HEK293T (cell line): ENCODE measurements at regions not wholly inside any gene's neighbourhood (a gene's known extent, or its start where the extent isn't known, plus 50 kb on each side); places are given as distances from the start of the nearest gene placed in this dataset.

ENCODE experiments used
- CTCF ChIA-PET: fragments of 350-600 bp; formaldehyde crosslinking; extraction: SDS; loops from one replicate; lab custom pipeline; 2021; ENCODE audit warnings: antibody characterized with exemption, inconsistent platforms; lab: Yijun Ruan, JAX
- POLR2A ChIA-PET: fragments of 350-600 bp; formaldehyde crosslinking; extraction: SDS; loops from one replicate; lab custom pipeline; 2020; ENCODE audit warnings: antibody characterized with exemption, inconsistent platforms; lab: Yijun Ruan, JAX
- DNase-seq: peaks from one replicate; pipeline ENCODE4 v3.0.0; 2012; ENCODE audit warnings: mixed read lengths; ENCODE audit errors: extremely low spot score
- ARNT ChIP-seq: fragments of 450-650 bp; IDR thresholded peaks from 2 replicates; pipeline ENCODE4 v1.6.1; 2017; ENCODE audit warnings: mild to moderate bottlenecking
- BHLHE40 ChIP-seq: fragments of 450-650 bp; IDR thresholded peaks from 2 replicates; pipeline ENCODE4 v1.6.1; 2016; ENCODE audit warnings: mild to moderate bottlenecking, moderate library complexity, borderline replicate concordance
- CTBP1 ChIP-seq: fragments of 450-650 bp; IDR thresholded peaks from 2 replicates; pipeline ENCODE4 v1.6.1; 2016; ENCODE audit warnings: borderline replicate concordance
- ELF4 ChIP-seq: fragments of 450-650 bp; IDR thresholded peaks from 2 replicates; pipeline ENCODE4 v1.6.1; 2017; ENCODE audit warnings: antibody characterized with exemption
- FOXA1 ChIP-seq: fragments of 450-650 bp; IDR thresholded peaks from 2 replicates; pipeline ENCODE4 v1.6.1; 2016; ENCODE audit warnings: mild to moderate bottlenecking
- FOXK2 ChIP-seq: fragments of 450-650 bp; IDR thresholded peaks from 2 replicates; pipeline ENCODE4 v1.6.1; 2016; ENCODE audit warnings: mild to moderate bottlenecking
- FOXM1 ChIP-seq: fragments of 450-650 bp; IDR thresholded peaks from 2 replicates; pipeline ENCODE4 v1.6.1; 2017; ENCODE audit warnings: mild to moderate bottlenecking, borderline replicate concordance
- HDGF ChIP-seq: fragments of 450-650 bp; IDR thresholded peaks from 2 replicates; pipeline ENCODE4 v1.6.1; 2017; ENCODE audit warnings: antibody characterized with exemption, borderline replicate concordance
- L3MBTL2 ChIP-seq: fragments of 450-650 bp; conservative IDR thresholded peaks from 2 replicates; pipeline ENCODE4 v1.6.1; 2016; ENCODE audit warnings: mild to moderate bottlenecking
- LEF1 ChIP-seq: fragments of 450-650 bp; IDR thresholded peaks from 2 replicates; pipeline ENCODE4 v1.6.1; 2017; ENCODE audit warnings: mild to moderate bottlenecking, borderline replicate concordance
- NFRKB ChIP-seq: fragments of 450-650 bp; IDR thresholded peaks from 2 replicates; pipeline ENCODE4 v1.6.1; 2016; ENCODE audit warnings: mild to moderate bottlenecking, moderate library complexity
- SP1 ChIP-seq: fragments of 450-650 bp; IDR thresholded peaks from 2 replicates; pipeline ENCODE4 v1.6.1; 2017
- SUZ12 ChIP-seq: fragments of 450-650 bp; IDR thresholded peaks from 2 replicates; pipeline ENCODE4 v1.6.1; 2016; ENCODE audit warnings: mild to moderate bottlenecking
- TARDBP ChIP-seq: fragments of 450-650 bp; IDR thresholded peaks from 2 replicates; pipeline ENCODE4 v1.6.1; 2016
- ZNF384 ChIP-seq: fragments of 450-650 bp; IDR thresholded peaks from 2 replicates; pipeline ENCODE4 v1.6.1; 2016
- TF ChIP-seq, protein P1 (sequence below): fragments of 450-650 bp; IDR thresholded peaks from 2 replicates; pipeline ENCODE4 v1.6.1; 2016

DNA sequence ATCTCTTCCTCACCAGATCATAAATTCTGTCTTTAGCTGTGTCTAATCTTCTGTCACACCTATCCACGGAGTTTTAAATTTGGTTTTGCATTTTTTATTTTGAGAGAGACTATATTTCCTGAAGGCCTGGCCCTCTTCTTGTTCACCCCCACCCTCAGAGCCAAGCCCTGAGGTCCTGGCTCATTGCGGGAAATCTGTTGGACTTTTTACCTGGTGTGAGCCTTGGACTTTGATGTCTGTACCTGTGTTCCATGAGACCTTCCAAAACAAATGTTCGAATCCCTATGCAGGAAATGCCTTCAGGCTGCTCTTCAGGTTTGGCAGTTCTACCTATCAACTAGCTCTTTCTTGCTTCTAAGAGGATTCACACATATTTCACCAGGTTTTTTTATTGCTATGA is 175.2 kb upstream of the GRB10 start:
- POLR2A ChIA-PET, result interaction anchor here (1.3 kb wide), 1 partner anchor 136 kb away, joined by 5 read pairs; no protein-coding TSS in a partner anchor
- CTCF ChIA-PET, result no interaction called here

DNA sequence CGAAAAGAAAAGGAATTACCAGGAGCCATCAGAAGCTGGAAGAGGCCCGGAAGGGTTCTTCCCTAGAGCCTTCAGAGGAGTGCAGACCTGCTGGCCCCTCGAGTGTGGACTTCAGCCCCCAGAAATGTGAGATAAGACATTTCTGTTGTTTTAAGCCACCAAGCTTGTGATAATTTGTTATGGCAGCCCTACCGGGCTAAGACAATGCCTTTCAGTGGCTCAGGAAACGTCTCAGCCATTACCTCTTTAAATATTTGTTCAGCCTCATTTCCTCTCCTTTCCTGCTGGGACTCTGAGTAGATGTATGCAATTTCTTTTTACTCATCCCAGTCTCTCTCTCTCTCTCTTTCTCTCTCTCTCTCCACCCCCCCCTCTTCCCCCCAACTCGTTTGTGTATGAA is 174.7 kb upstream of the GRB10 start:
- TF ChIP-seq LEF1 (no peak), FOXK2 (no peak), TARDBP (no peak), L3MBTL2 (no peak), NFRKB (no peak), CTBP1 (no peak), SP1 (no peak), ELF4 (no peak)
- ChIA-PET POLR2A (interaction anchor here (1.3 kb wide), 1 partner anchor 135 kb away, joined by 5 read pairs; no protein-coding TSS in a partner anchor), CTCF (no interaction called here)
- no peak for DNase-seq

More for the DNA sequence above, 175.2 kb upstream of the GRB10 start:
- TF ChIP-seq HDGF, result no peak
- TF ChIP-seq FOXA1, result no peak
- no peak for TF ChIP-seq CTBP1
- TF ChIP-seq LEF1, result no peak
- no peak for TF ChIP-seq NFRKB
- no peak for DNase-seq

DNA sequence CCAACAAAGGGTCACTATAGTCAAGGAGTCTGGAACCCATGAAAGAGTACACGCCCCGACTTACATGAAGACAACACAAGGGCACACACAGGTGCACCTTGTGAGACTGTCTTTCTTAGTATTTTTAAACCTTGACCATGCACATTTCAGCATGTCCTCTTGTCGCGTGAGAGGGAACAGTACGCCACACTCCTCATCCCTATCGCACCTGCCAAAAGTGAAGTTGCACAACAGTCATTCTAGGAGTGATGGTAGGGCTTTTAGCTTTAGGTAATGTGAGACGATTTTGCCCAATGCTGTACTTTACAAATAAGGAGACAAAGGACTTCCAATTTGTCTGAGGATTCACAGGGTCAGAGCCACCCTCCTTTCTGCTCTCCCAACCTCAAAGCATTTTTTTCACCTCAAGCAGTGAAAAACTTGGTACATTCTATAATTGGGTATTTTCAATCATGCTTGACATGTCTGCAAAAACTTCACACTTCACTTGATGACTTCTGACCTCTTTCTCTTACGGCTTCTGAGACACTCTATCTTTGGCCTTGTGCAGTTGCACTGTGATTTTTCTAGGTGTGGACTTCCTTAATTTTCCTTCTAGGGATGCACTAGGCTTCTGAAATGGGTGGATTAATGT is 173.9 kb upstream of the GRB10 start:
- TF ChIP-seq L3MBTL2 (no peak), FOXK2 (no peak), SP1 (no peak)
- POLR2A ChIA-PET, result interaction anchor here (1.3 kb wide), 1 partner anchor 135 kb away, joined by 5 read pairs; no protein-coding TSS in a partner anchor
- no peak for DNase-seq
- CTCF ChIA-PET, result no interaction called here

DNA sequence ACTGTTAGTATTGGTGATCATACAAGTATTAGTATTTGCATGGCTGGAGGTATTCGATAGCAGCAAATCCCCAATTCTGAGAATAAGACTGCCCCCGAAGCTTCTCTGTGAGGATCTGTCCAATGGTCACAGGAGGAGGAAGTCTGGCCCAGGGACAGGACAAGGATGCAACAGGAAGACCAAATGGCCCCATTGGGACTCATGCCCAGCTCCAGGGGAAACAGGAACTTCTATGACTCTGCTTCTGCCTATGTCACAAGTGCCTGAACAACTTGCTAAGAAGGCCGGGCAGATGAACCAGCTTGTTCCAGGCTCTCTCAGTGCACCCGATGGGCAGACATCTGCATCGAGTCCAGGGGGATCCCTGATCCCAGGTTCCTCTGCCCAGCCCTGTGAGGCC is 172.0 kb upstream of the GRB10 start:
- DNase-seq, result no peak
- POLR2A ChIA-PET, result no interaction called here

DNA sequence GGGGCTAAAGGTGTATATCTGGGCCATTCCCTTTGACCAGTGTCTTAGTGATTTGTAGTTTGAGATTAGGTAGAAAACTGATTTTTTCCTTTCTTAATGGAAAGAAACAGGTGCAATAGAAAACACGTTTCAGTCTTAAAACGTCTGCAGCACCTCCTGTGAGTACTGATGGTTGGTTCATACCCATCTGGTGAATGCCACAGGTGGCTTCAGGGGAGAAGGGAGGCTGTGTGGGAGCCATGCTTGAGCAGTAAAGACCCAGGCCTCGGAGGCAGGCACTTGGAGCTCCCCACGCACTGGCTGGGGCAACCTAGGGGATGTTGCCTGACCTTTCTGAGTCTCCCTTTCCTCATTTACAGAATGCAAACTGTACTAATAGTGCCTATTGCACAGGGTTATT is 171.5 kb upstream of the GRB10 start:
- CTCF ChIA-PET, result interaction anchor here (1.1 kb wide), 1 partner anchor 19 kb away, joined by 5 read pairs; no protein-coding TSS in a partner anchor
- DNase-seq, result no peak
- POLR2A ChIA-PET, result no interaction called here
- TF ChIP-seq SUZ12, result no peak

More for the DNA sequence above, 172.0 kb upstream of the GRB10 start:
- no peak for TF ChIP-seq FOXK2
- no peak for TF ChIP-seq ELF4
- TF ChIP-seq CTBP1, result no peak
- TF ChIP-seq ZNF384, result no peak
- TF ChIP-seq FOXA1, result no peak
- TF ChIP-seq LEF1, result no peak
- no peak for TF ChIP-seq TARDBP
- TF ChIP-seq NFRKB, result no peak
- no peak for TF ChIP-seq FOXM1
- no peak for TF ChIP-seq ARNT
- TF ChIP-seq HDGF, result no peak
- TF ChIP-seq SUZ12, result no peak
- TF ChIP-seq BHLHE40, result no peak
- no peak for TF ChIP-seq SP1
- TF ChIP-seq L3MBTL2, result no peak
- TF ChIP-seq, protein P1, sequence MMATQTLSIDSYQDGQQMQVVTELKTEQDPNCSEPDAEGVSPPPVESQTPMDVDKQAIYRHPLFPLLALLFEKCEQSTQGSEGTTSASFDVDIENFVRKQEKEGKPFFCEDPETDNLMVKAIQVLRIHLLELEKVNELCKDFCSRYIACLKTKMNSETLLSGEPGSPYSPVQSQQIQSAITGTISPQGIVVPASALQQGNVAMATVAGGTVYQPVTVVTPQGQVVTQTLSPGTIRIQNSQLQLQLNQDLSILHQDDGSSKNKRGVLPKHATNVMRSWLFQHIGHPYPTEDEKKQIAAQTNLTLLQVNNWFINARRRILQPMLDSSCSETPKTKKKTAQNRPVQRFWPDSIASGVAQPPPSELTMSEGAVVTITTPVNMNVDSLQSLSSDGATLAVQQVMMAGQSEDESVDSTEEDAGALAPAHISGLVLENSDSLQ, result no peak
- CTCF ChIA-PET, result interaction anchor here (1.1 kb wide), 1 partner anchor 20 kb away, joined by 5 read pairs; no protein-coding TSS in a partner anchor

DNA sequence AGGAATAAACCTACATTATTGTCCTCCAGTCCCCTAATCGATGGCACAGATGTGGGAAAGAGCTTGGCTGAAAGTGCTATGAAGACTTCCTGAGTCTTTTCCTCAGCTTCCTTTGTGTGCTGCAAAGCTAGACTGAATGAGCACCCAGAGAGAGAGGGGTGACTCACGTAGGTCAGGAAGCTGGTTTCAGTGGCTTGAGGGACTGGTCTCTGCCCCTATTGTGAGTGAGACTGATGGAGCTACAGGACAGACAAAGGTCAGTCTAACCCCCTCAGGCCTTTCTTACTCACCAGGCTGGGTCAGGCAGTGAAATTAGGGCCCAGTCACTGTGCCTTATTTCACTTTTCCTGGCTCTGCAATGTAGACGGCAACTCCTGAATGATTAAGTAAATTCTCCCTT is 171.1 kb upstream of the GRB10 start:
- TF ChIP-seq FOXM1 (no peak), NFRKB (no peak), ARNT (no peak), LEF1 (no peak), TARDBP (no peak), FOXK2 (no peak), ELF4 (no peak), L3MBTL2 (no peak), SP1 (no peak), CTBP1 (no peak), FOXA1 (no peak)
- TF ChIP-seq, protein P1, result no peak

DNA sequence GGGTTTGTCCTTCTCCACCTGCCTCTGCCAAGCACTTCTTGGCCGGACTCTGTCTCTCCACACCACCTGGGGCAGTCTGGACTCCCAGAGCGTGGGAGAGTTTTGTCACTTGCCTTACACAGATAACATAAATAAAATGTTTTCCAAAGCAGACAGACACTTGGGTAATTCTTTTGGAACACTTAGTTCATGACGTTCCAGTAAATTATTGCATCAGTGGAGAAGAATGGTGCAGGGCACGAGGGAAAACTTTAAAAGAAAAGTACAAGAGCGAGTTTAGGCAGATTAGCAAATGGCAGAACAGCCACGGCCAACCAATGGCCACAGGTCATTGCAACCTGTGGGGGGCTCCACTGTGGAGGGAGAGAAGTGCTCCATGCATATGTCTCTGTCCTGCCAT is 170.6 kb upstream of the GRB10 start:
- no peak for DNase-seq
- TF ChIP-seq LEF1, result no peak
- TF ChIP-seq NFRKB, result no peak
- no peak for TF ChIP-seq ZNF384
- TF ChIP-seq FOXA1, result no peak
- TF ChIP-seq CTBP1, result no peak
- TF ChIP-seq ARNT, result no peak
- TF ChIP-seq, protein P1, result no peak
- no peak for TF ChIP-seq HDGF
- TF ChIP-seq ELF4, result no peak
- no peak for TF ChIP-seq FOXK2
- no peak for TF ChIP-seq FOXM1
- TF ChIP-seq BHLHE40, result no peak
- TF ChIP-seq SP1, result no peak
- no peak for TF ChIP-seq L3MBTL2
- no peak for TF ChIP-seq SUZ12
- no peak for TF ChIP-seq TARDBP
- ChIA-PET CTCF (no interaction called here), POLR2A (no interaction called here)

More for the DNA sequence above, 171.1 kb upstream of the GRB10 start:
- POLR2A ChIA-PET, result no interaction called here
- DNase-seq, result no peak
- CTCF ChIA-PET, result no interaction called here
